IMR-90 (cell line): ENCODE measurements at regions not wholly inside any gene's neighbourhood (a gene's known extent, or its start where the extent isn't known, plus 50 kb on each side); places are given as distances from the start of the nearest gene placed in this dataset.
A peak's percentile ranks its signal among the peaks of the same experiment; 100 is the strongest.
"Not testable (repeated sequence)": the region's sequence is repeated elsewhere in the genome, so short reads cannot be mapped to it uniquely, and the experiment has no call there.

Experiments
- ATAC-seq: fragments of 200-7000 bp; cut with Tn5 transposase; 2 replicates; pipeline ENCODE4 v1.9.1; 2020; ENCODE audit warnings: low read depth, mild to moderate bottlenecking, moderate library complexity
- BruUV-seq: library from RNA; stranded (reverse); fragments of 400-500 nt; replicated peaks from 2 replicates; lab custom pipeline; 2021; lab: Mats Ljungman, UMichigan
- CTCF ChIA-PET: fragments of 300-600 bp; formaldehyde crosslinking; extraction: SDS; loops from one replicate; lab custom pipeline; 2021; ENCODE audit warnings: antibody characterized with exemption; lab: Yijun Ruan, JAX
- POLR2A ChIA-PET: fragments of 300-600 bp; sonication (Branson Sonifier 250); formaldehyde crosslinking; loops from one replicate; lab custom pipeline; 2022; ENCODE audit warnings: antibody characterized with exemption; ENCODE audit not compliant: unreplicated experiment; lab: Charles Lee
- DNase-seq: peaks from one replicate; pipeline ENCODE4 v3.0.0; 2013
- H2AFZ ChIP-seq: replicated peaks from 2 replicates; pipeline ENCODE3; 2013; ENCODE audit warnings: low read length, mild to moderate bottlenecking; ENCODE audit not compliant: poor library complexity
- H2AK5ac ChIP-seq: 2 replicates; pipeline ENCODE4 v1.6.1; 2013; ENCODE audit warnings: low read depth, low read length, inconsistent platforms
- H2AK9ac ChIP-seq: replicated peaks from 2 replicates; pipeline ENCODE3; 2013; ENCODE audit warnings: mild to moderate bottlenecking, low read depth, low read length, moderate library complexity; ENCODE audit not compliant: poor library complexity
- H2BK120ac ChIP-seq: 2 replicates; pipeline ENCODE4 v1.6.1; 2013; ENCODE audit warnings: low read depth, low read length, inconsistent platforms
- H2BK15ac ChIP-seq: 3 replicates; pipeline ENCODE4 v1.6.1; 2013; ENCODE audit warnings: low read depth, low read length, inconsistent platforms
- H2BK20ac ChIP-seq: 2 replicates; pipeline ENCODE4 v1.6.1; 2013; ENCODE audit warnings: low read depth, mild to moderate bottlenecking, inconsistent platforms, low read length, moderate library complexity
- H2BK5ac ChIP-seq: 2 replicates; pipeline ENCODE4 v1.6.1; 2013; ENCODE audit warnings: mild to moderate bottlenecking, low read depth, low read length, inconsistent platforms; ENCODE audit not compliant: poor library complexity, severe bottlenecking
- H3K14ac ChIP-seq: replicated peaks from 2 replicates; pipeline ENCODE4 v1.6.1; 2013; ENCODE audit warnings: low read depth, low read length, inconsistent platforms
- H3K18ac ChIP-seq: 2 replicates; pipeline ENCODE4 v1.6.1; 2013; ENCODE audit warnings: low read depth, low read length, control low read depth
- H3K23ac ChIP-seq: 2 replicates; pipeline ENCODE4 v1.6.1; 2013; ENCODE audit warnings: low read depth, low read length, inconsistent platforms
- H3K27ac ChIP-seq: 2 replicates; pipeline ENCODE4 v1.5.1; 2013; ENCODE audit warnings: mild to moderate bottlenecking, control low read depth, low read length; ENCODE audit not compliant: insufficient read depth
- H3K27me3 ChIP-seq: 2 replicates; pipeline ENCODE4 v1.6.1; 2013; ENCODE audit warnings: low read length; ENCODE audit not compliant: control insufficient read depth, insufficient read depth
- H3K36me3 ChIP-seq: 2 replicates; pipeline ENCODE4 v1.6.1; 2013; ENCODE audit warnings: low read length, mixed read lengths; ENCODE audit not compliant: control insufficient read depth, insufficient read depth
- H3K4ac ChIP-seq: 2 replicates; pipeline ENCODE4 v1.6.1; 2013; ENCODE audit warnings: low read depth, low read length, inconsistent platforms
- H3K4me1 ChIP-seq: 2 replicates; pipeline ENCODE4 v1.6.1; 2013; ENCODE audit warnings: low read length, mixed read lengths; ENCODE audit not compliant: control insufficient read depth, insufficient read depth
- H3K4me2 ChIP-seq: 2 replicates; pipeline ENCODE4 v1.6.1; 2013; ENCODE audit warnings: low read depth, mild to moderate bottlenecking, control low read depth, low read length, moderate library complexity
- H3K4me3 ChIP-seq: 2 replicates; pipeline ENCODE4 v1.5.1; 2013; ENCODE audit warnings: low read depth, mild to moderate bottlenecking, control low read depth, low read length, moderate library complexity; ENCODE audit not compliant: insufficient read depth
- H3K56ac ChIP-seq: 2 replicates; pipeline ENCODE4 v1.6.1; 2013; ENCODE audit warnings: low read length, inconsistent platforms; ENCODE audit not compliant: insufficient read depth; ENCODE audit errors: extremely low read depth
- H3K79me1 ChIP-seq, 2 experiments: 2 replicates each; pipeline ENCODE4 v1.6.1; 2013; ENCODE audit warnings: low read length in 2 of 2, inconsistent platforms in 1 of 2, low read depth in 1 of 2
- H3K9ac ChIP-seq: 2 replicates; pipeline ENCODE4 v1.6.1; 2013; ENCODE audit warnings: low read depth, low read length, control low read depth
- H3K9me1 ChIP-seq: 2 replicates; pipeline ENCODE4 v1.6.1; 2013; ENCODE audit warnings: low read length, inconsistent platforms; ENCODE audit not compliant: insufficient read depth
- H3K9me3 ChIP-seq: 2 replicates; pipeline ENCODE4 v1.6.1; 2013; ENCODE audit warnings: low read length; ENCODE audit not compliant: control insufficient read depth, insufficient read depth
- H4K20me1 ChIP-seq: 2 replicates; pipeline ENCODE4 v1.6.1; 2013; ENCODE audit warnings: low read length, inconsistent platforms; ENCODE audit not compliant: insufficient read depth
- H4K5ac ChIP-seq: 2 replicates; pipeline ENCODE4 v1.6.1; 2013; ENCODE audit warnings: mild to moderate bottlenecking, low read depth, low read length, control low read depth
- H4K8ac ChIP-seq, 2 experiments: 2 replicates each; pipeline ENCODE4 v1.6.1; 2013; ENCODE audit warnings: low read depth in 2 of 2, low read length in 2 of 2, control low read depth in 1 of 2, inconsistent platforms in 1 of 2
- H4K91ac ChIP-seq: 2 replicates; pipeline ENCODE4 v1.6.1; 2013; ENCODE audit warnings: low read depth, low read length, inconsistent platforms; ENCODE audit not compliant: insufficient read depth
- CEBPB ChIP-seq: IDR thresholded peaks from 2 replicates; pipeline ENCODE4 v1.6.1; 2012; ENCODE audit warnings: low read depth, low read length, improper control_type of control experiment
- WGBS, 2 experiments: methylation state at CpG; one replicate each; pipeline versions ENCODE4 v1.1.5 to v1.1.7; 2013; ENCODE audit warnings: missing lambda C conversion rate in 2 of 2; ENCODE audit not compliant: insufficient read length in 1 of 2; ENCODE audit errors: extremely low coverage in 2 of 2; 5-methylcytosine and 5-hydroxymethylcytosine counted together
- dilution Hi-C: fragments of 300-500 bp; cut with HindIII; formaldehyde crosslinking; loops from one replicate; pipeline ENCODE4 v1.14.3; 2018; ENCODE audit warnings: low sequenced_read_pairs; ENCODE audit not compliant: unreplicated experiment
- in situ Hi-C: fragments of 300-500 bp; cut with MboI; formaldehyde crosslinking; loops from 3 replicates; pipeline ENCODE4 v1.14.3; 2019; ENCODE audit warnings: low sequenced_read_pairs, inconsistent platforms, mixed read lengths
- intact Hi-C: fragments of 100-400 bp; cut with micrococcal nuclease; formaldehyde crosslinking; loops from 2 replicates; pipeline ENCODE4 v1.10.0; 2022

DNA sequence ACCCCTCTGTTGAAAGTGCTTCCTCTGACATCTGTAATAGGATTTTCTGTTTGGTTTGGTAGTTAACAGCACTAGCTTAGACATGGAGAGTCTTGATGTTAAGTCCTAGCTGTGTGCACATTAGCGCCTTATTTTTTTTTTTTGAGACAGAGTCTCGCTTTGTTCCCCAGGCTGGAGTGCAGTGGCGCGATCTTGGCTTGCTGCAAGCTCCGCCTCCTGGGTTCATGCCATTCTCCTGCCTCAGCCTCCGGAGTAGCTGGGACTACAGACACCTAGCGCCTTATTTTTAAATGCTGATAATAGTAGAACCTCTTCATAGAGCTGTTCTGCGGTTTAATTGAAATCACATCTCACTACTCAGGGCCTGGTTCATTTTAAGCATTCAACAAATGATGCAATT is 131.5 kb downstream of the PLCE1 start:
- H2BK120ac ChIP-seq: peak overlapping the region; percentile 77
- peak overlapping the region; percentile 29; the same call in 1 of the 2 replicates for H3K14ac ChIP-seq
- 0 out of 2 replicates have a peak overlapping the region, but pooled peaks have one; percentile 23 for H3K23ac ChIP-seq
- H2BK20ac ChIP-seq: peak overlapping the region; percentile 91
- peak overlapping the region; percentile 33; the same call in 1 of the 2 replicates for H2AK5ac ChIP-seq
- H2AFZ ChIP-seq, in situ Hi-C loops, H3K79me1 ChIP-seq, BruUV-seq, H3K9me3 ChIP-seq, H4K20me1 ChIP-seq, dilution Hi-C loops, H3K36me3 ChIP-seq, H2AK9ac ChIP-seq, POLR2A ChIA-PET, ATAC-seq, H3K4me3 ChIP-seq, H3K4me2 ChIP-seq, DNase-seq, H3K27me3 ChIP-seq, H3K9ac ChIP-seq: not testable (repeated sequence)
- TF ChIP-seq CEBPB: peak; percentile 16; the same call in 1 of the 2 replicates
- peaks cover 14% of the 10 kb centered on the region for H3K9me1 ChIP-seq
- peak overlapping the region; percentile 84 for H3K27ac ChIP-seq
- peak overlapping the region; percentile 69; the same call in 1 of the 2 replicates for H3K56ac ChIP-seq
- H3K4me1 ChIP-seq: peaks cover 25% of the 10 kb centered on the region
- peak overlapping the region; percentile 3 for H4K5ac ChIP-seq
- peak overlapping the region in 1 of 2 experiments; percentile 77; a peak in 2 of 4 replicates for H4K8ac ChIP-seq
- peak overlapping the region; percentile 57; the same call in 1 of the 3 replicates for H2BK15ac ChIP-seq
- no CpG with 5 or more reads among the region's 8 CpGs for WGBS, 2 experiments
- intact Hi-C loops: loop anchor here (5.0 kb wide), 1 partner anchor 38 kb away; no protein-coding TSS in a partner anchor
- H3K18ac ChIP-seq: peak overlapping the region; percentile 6; the same call in 1 of the 2 replicates
- H2BK5ac ChIP-seq: peak overlapping the region; percentile 74
- peak overlapping the region; percentile 75; the same call in 1 of the 2 replicates for H3K4ac ChIP-seq
- H4K91ac ChIP-seq: peak overlapping the region; percentile 63
- CTCF ChIA-PET: interaction anchor here (1.0 to 1.6 kb wide), 2 partner anchors 9 to 15 kb away, joined by 3 read pairs; no protein-coding TSS in a partner anchor
